DND-41 (cell line): ENCODE measurements at regions not wholly inside any gene's neighbourhood (a gene's known extent, or its start where the extent isn't known, plus 50 kb on each side); places are given as distances from the start of the nearest gene placed in this dataset.

Experiments used
- CTCF ChIP-seq: IDR thresholded peaks from 2 replicates; pipeline ENCODE4 v1.5.1; 2012; ENCODE audit warnings: borderline replicate concordance, low read length, moderate library complexity, mild to moderate bottlenecking; ENCODE audit not compliant: poor library complexity, severe bottlenecking; ENCODE audit errors: extremely low read depth
- EZH2 ChIP-seq: IDR thresholded peaks from 3 replicates; pipeline ENCODE4 v1.6.1; 2012; ENCODE audit warnings: borderline replicate concordance, low read depth, mild to moderate bottlenecking, moderate library complexity, low read length, inconsistent platforms; ENCODE audit not compliant: severe bottlenecking

- TF ChIP-seq EZH2 (no peak), CTCF (no peak)
These were observed 145.9 kb upstream of the BMP4 start for GRCh38 chr14:54102530-54102929.
